ENCODE measurements at regions not wholly inside any gene's neighbourhood (a gene's known extent, or its start where the extent isn't known, plus 50 kb on each side); places are given as distances from the start of the nearest gene placed in this dataset.

DNA sequence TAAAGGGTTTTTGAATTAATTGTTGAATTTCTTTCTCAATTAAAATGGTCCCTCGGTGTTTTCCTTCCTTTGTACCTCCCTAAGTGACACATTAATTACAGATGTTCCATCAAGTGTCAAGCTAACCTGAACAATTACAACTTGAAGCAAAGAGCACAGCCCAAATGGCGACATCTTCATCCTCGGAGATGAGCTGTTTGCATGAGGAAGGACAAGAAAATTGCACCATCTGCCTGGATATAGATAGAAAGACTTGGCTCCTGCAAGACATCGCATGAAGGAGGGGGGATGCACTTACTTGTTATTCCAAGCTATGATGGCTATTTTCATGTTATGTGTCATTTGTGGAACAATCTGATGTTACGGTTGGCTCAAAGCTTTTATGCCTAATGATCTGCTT, 86.4 kb upstream of the ZKSCAN2 start:
- no peak for TF ChIP-seq CTCF (conservative IDR thresholded peaks at IDR 0.05; ENCODE audit: low read depth, low read length)
- TF ChIP-seq EZH2 (IDR thresholded peaks at IDR 0.05; ENCODE audit: borderline replicate concordance, low read depth, low read length, poor library complexity, severe bottlenecking), result no peak
